ENCODE measurements at regions not wholly inside any gene's neighbourhood (a gene's known extent, or its start where the extent isn't known, plus 50 kb on each side); places are given as distances from the start of the nearest gene placed in this dataset.

- Mint-ChIP-seq H3K9me3 (0 out of 3 replicates have a peak, but pooled peaks cover 4% of the 10 kb centered on the region), H3K36me3 (ENCODE audit: low read depth) (no peaks in the 10 kb centered on the region), H3K27me3 (ENCODE audit: insufficient read depth, low read depth, poor library complexity) (no peaks in the 10 kb centered on the region), H3K4me3 (no peak overlapping the region), H3K4me1 (no peaks in the 10 kb centered on the region; the same call in 2 of the 3 replicates), H3K27ac (no peak overlapping the region)
- DNase-seq (ENCODE audit: low spot score) = no peak
- Histone ChIP-seq H3K4me2 (no peak overlapping the region), H3K27ac (ENCODE audit: low read depth) (no peak overlapping the region), H2AFZ (no peak overlapping the region), H3F3A (replicated peaks; ENCODE audit: low read depth) (no peaks in the 10 kb centered on the region), H3K27me3 (ENCODE audit: insufficient read depth) (no peaks in the 10 kb centered on the region), H3K36me3 (ENCODE audit: insufficient read depth) (no peaks in the 10 kb centered on the region), H3K4me1 (ENCODE audit: insufficient read depth) (no peaks in the 10 kb centered on the region), H3K9me2 (ENCODE audit: insufficient read depth) (no peaks in the 10 kb centered on the region), H4K20me1 (replicated peaks; ENCODE audit: insufficient read depth) (no peaks in the 10 kb centered on the region), H3K4me3 (no peak overlapping the region), H3K79me2 (replicated peaks; ENCODE audit: insufficient read depth) (no peaks in the 10 kb centered on the region)
- TF ChIP-seq REST (IDR thresholded peaks at IDR 0.05; ENCODE audit: unreplicated experiment) (no peak), CTCF (conservative IDR thresholded peaks at IDR 0.05; ENCODE audit: low read depth in 2 of 2) (no peak), CREB1 (CRISPR knock-in tag; IDR thresholded peaks at IDR 0.05; ENCODE audit: low read depth) (no peak), ZNF331 (CRISPR knock-in tag; IDR thresholded peaks at IDR 0.05; ENCODE audit: low read depth) (no peak), ETS1 (IDR thresholded peaks at IDR 0.05) (no peak), NANOG (IDR thresholded peaks at IDR 0.05; ENCODE audit: borderline replicate concordance) (no peak), STAT1 (IDR thresholded peaks at IDR 0.05; ENCODE audit: unreplicated experiment) (no peak), ZNF114 (CRISPR knock-in tag; IDR thresholded peaks at IDR 0.05) (no peak), POLR2AphosphoS5 (IDR thresholded peaks at IDR 0.05; ENCODE audit: low read depth) (no peak)
- ATAC-seq = no peak
Observed at GRCh38 chr7:41116817-41117216, 586.1 kb downstream of the INHBA start.

GRCh38 chr7:41116337-41116736 lies 586.6 kb downstream of the INHBA start:
- Mint-ChIP-seq H3K27ac (no peak overlapping the region), H3K9me3 (0 out of 3 replicates have a peak, but pooled peaks cover 4% of the 10 kb centered on the region), H3K4me3 (no peak overlapping the region), H3K4me1 (no peaks in the 10 kb centered on the region; the same call in 2 of the 3 replicates), H3K36me3 (ENCODE audit: low read depth) (no peaks in the 10 kb centered on the region), H3K27me3 (ENCODE audit: insufficient read depth, low read depth, poor library complexity) (no peaks in the 10 kb centered on the region)
- H2AFZ ChIP-seq = no peak overlapping the region; the same call in 1 of the 2 replicates
- no peak overlapping the region for H3K4me3 ChIP-seq
- H4K20me1 ChIP-seq (replicated peaks; ENCODE audit: insufficient read depth) = no peaks in the 10 kb centered on the region
- no peak overlapping the region for H3K27ac ChIP-seq (ENCODE audit: low read depth)
- no peak for ATAC-seq
- no peaks in the 10 kb centered on the region for H3K27me3 ChIP-seq (ENCODE audit: insufficient read depth)
- no peaks in the 10 kb centered on the region for H3K4me1 ChIP-seq (ENCODE audit: insufficient read depth)
- no peaks in the 10 kb centered on the region for H3F3A ChIP-seq (replicated peaks; ENCODE audit: low read depth)
- no peak overlapping the region for H3K4me2 ChIP-seq
- no peaks in the 10 kb centered on the region for H3K9me2 ChIP-seq (ENCODE audit: insufficient read depth)
- H3K79me2 ChIP-seq (replicated peaks; ENCODE audit: insufficient read depth) = no peaks in the 10 kb centered on the region
- no peaks in the 10 kb centered on the region for H3K36me3 ChIP-seq (ENCODE audit: insufficient read depth)
- DNase-seq (ENCODE audit: low spot score) = no peak
- no peak for TF ChIP-seq JUNB (IDR thresholded peaks at IDR 0.05; ENCODE audit: unreplicated experiment)
- TF ChIP-seq STAT1 (IDR thresholded peaks at IDR 0.05; ENCODE audit: unreplicated experiment) = no peak
- TF ChIP-seq ZNF331 (CRISPR knock-in tag; IDR thresholded peaks at IDR 0.05; ENCODE audit: low read depth) = no peak
- TF ChIP-seq EZH2phosphoT487 (IDR thresholded peaks at IDR 0.05; ENCODE audit: unreplicated experiment) = no peak
- no peak for TF ChIP-seq POLR2AphosphoS5 (IDR thresholded peaks at IDR 0.05; ENCODE audit: low read depth)
- no peak for TF ChIP-seq REST (IDR thresholded peaks at IDR 0.05; ENCODE audit: unreplicated experiment)

Measured in GM23338 (cell line).